Suprapubic skin (tissue), 4 donors: ENCODE measurements at regions not wholly inside any gene's neighbourhood (a gene's known extent, or its start where the extent isn't known, plus 50 kb on each side); places are given as distances from the start of the nearest gene placed in this dataset.

ENCODE experiments used
- DNase-seq, 2 donors: peaks; one replicate each; pipeline ENCODE4 v3.0.0-alpha.2; 2019; ENCODE audit warnings: low spot score in 2 of 2
- H3K27ac ChIP-seq: fragments of 200-600 bp; sonication (generic); one replicate; pipeline ENCODE4 v1.5.1; 2019
- H3K27me3 ChIP-seq: fragments of 200-600 bp; sonication (generic); one replicate; pipeline ENCODE4 v1.5.1; 2019
- H3K36me3 ChIP-seq: fragments of 200-600 bp; sonication (generic); one replicate; pipeline ENCODE4 v1.5.1; 2019
- H3K4me1 ChIP-seq: fragments of 200-600 bp; sonication (generic); one replicate; pipeline ENCODE4 v1.5.1; 2019
- H3K4me3 ChIP-seq: fragments of 200-600 bp; sonication (generic); one replicate; pipeline ENCODE4 v1.5.1; 2019; ENCODE audit warnings: mild to moderate bottlenecking
- H3K9me3 ChIP-seq: fragments of 200-600 bp; sonication (generic); one replicate; pipeline ENCODE4 v1.5.1; 2019
- EP300 ChIP-seq: sonication (generic); formaldehyde crosslinking; IDR thresholded peaks from one replicate; pipeline ENCODE4 v1.6.1; 2017; ENCODE audit warnings: antibody characterized with exemption
- POLR2A ChIP-seq, 2 donors: fragments of 450-650 bp; IDR thresholded peaks; one replicate each; pipeline ENCODE4 v1.6.1; 2017; ENCODE audit warnings: antibody characterized with exemption in 2 of 2, mild to moderate bottlenecking in 2 of 2, moderate library complexity in 2 of 2
- POLR2AphosphoS5 ChIP-seq, 3 donors: sonication (generic); formaldehyde crosslinking; IDR thresholded peaks; one replicate each; pipeline ENCODE4 v1.6.1; 2017; ENCODE audit warnings: antibody characterized with exemption in 3 of 3
- WGBS: methylation state at CpG from one replicate; pipeline ENCODE4 v1.1.5; 2018; 5-methylcytosine and 5-hydroxymethylcytosine counted together
- TF ChIP-seq, protein P1 (sequence below), 2 donors: fragments of 200-600 bp in 1 of 2; fragments of 450-650 bp in 1 of 2; sonication (generic) in 1 of 2; IDR thresholded peaks; one replicate each; pipeline ENCODE4 v1.5.1; 2016 to 2019; ENCODE audit warnings: antibody characterized with exemption in 2 of 2, mild to moderate bottlenecking in 1 of 2, moderate library complexity in 1 of 2

DNA sequence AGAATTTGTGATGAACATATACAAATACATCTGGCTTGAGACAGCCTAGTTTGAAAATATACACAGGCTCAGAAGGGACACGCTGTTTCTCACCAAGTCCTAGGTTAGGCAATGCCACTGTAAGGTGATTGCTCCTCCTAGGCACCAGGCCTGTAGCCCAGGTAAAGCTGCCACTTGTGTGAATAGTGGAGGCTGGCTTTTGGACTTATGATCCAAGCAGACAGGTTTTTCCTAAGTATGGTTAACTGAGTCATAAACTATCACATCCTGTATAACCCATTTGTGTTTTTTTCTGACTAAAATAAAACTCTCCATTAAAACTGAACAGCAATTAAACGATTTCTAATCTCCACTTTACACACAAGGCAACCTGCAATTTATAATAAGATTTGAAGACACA is 81.0 kb downstream of the SEMA4F start:
- no peaks in the 10 kb centered on the region for H3K9me3 ChIP-seq
- H3K4me3 ChIP-seq, result no peak overlapping the region
- peaks cover 7% of the 10 kb centered on the region for H3K4me1 ChIP-seq
- no peak for DNase-seq
- no peaks in the 10 kb centered on the region for H3K27me3 ChIP-seq
- 49% methylated on average over 2 of the region's 2 CpGs for WGBS
- no peak overlapping the region for H3K27ac ChIP-seq
- H3K36me3 ChIP-seq, result no peaks in the 10 kb centered on the region
- TF ChIP-seq, protein P1, sequence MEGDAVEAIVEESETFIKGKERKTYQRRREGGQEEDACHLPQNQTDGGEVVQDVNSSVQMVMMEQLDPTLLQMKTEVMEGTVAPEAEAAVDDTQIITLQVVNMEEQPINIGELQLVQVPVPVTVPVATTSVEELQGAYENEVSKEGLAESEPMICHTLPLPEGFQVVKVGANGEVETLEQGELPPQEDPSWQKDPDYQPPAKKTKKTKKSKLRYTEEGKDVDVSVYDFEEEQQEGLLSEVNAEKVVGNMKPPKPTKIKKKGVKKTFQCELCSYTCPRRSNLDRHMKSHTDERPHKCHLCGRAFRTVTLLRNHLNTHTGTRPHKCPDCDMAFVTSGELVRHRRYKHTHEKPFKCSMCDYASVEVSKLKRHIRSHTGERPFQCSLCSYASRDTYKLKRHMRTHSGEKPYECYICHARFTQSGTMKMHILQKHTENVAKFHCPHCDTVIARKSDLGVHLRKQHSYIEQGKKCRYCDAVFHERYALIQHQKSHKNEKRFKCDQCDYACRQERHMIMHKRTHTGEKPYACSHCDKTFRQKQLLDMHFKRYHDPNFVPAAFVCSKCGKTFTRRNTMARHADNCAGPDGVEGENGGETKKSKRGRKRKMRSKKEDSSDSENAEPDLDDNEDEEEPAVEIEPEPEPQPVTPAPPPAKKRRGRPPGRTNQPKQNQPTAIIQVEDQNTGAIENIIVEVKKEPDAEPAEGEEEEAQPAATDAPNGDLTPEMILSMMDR (IDR thresholded peaks at IDR 0.05), result no peak
- TF ChIP-seq EP300 (no peak), POLR2AphosphoS5 (IDR thresholded peaks at IDR 0.05) (no peak), POLR2A (IDR thresholded peaks at IDR 0.05) (no peak)

- no peak overlapping the region for H3K4me3 ChIP-seq
- peaks cover 13% of the 10 kb centered on the region for H3K4me1 ChIP-seq
- 45% methylated on average over 3 of the region's 3 CpGs for WGBS
- no peak overlapping the region for H3K27ac ChIP-seq
- TF ChIP-seq EP300 (no peak), POLR2A (IDR thresholded peaks at IDR 0.05) (no peak), POLR2AphosphoS5 (IDR thresholded peaks at IDR 0.05) (no peak)
- TF ChIP-seq, protein P1 (IDR thresholded peaks at IDR 0.05), result no peak
- H3K36me3 ChIP-seq, result no peaks in the 10 kb centered on the region
- no peak for DNase-seq
- no peaks in the 10 kb centered on the region for H3K27me3 ChIP-seq
- H3K9me3 ChIP-seq, result no peaks in the 10 kb centered on the region
These were observed 81.5 kb downstream of the SEMA4F start for GRCh38 chr2:74735564-74735963.

DNA sequence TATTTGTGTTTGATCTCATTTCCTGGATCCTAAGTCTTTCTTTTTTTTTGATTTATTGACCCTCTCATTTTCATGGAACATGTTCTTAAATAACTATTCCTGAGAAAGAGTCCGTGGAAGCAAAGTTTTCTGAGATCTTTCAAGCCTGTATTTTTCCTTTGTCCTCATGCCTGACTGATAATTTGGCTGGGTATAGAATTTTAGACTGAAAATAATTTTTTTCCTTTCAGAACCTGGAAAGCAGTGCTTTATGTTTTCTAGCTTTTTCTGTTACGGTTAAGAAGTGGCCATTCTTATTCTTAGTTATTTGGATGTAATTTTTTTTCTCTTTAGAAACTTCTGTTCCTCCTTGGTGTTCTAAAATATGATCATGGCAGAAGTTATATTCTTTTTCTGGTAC is 82.5 kb downstream of the SEMA4F start:
- Histone ChIP-seq H3K36me3 (no peaks in the 10 kb centered on the region), H3K27ac (no peak overlapping the region), H3K27me3 (no peaks in the 10 kb centered on the region), H3K9me3 (no peaks in the 10 kb centered on the region), H3K4me3 (no peak overlapping the region), H3K4me1 (peaks cover 23% of the 10 kb centered on the region)
- DNase-seq, result no peak
- 83% methylated on average over 2 of the region's 2 CpGs for WGBS
- TF ChIP-seq POLR2A (IDR thresholded peaks at IDR 0.05) (no peak), POLR2AphosphoS5 (IDR thresholded peaks at IDR 0.05) (no peak), EP300 (no peak)
- TF ChIP-seq, protein P1 (IDR thresholded peaks at IDR 0.05), result no peak

DNA sequence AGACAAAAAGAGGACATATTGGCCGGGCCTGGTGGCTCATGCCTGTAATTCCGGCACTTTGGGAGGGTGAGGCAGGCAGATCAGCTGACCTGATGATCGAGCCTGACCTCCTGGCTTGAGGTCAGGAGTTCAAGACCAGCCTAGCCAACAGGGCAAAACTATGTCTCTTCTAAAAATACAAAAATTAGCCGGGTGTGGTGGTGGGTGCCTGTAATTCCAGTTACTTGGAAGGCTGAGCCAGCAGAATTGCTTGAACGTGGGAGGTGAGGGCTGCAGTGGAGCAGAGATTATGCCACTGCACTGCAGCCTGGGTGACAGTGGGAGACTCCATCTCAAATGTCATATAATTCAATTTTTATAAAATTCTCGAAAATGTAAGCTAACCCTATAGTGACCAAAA is 84.5 kb downstream of the SEMA4F start:
- peaks cover 34% of the 10 kb centered on the region for H3K4me1 ChIP-seq
- WGBS, result 41% methylated on average over 6 of the region's 6 CpGs
- no peaks in the 10 kb centered on the region for H3K36me3 ChIP-seq

DNA sequence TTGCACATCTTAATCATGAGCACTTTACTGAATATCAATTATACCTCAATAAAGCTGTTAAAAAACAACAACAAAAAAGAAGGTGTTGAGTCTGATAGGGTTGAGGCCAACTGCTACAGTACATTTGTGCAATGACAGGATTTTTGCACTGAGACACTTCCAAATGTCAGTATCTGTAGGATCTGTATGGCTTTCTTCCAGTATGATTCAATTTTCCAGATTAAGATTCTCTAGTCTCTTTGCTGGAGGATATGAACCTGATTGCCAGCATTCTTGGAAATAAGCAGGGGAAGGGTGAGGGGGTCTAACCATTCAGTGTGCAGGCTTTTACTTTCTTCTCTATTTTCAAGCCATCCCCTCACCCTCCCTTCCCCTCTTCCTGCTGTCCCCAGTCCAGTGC is 85.1 kb downstream of the SEMA4F start:
- Histone ChIP-seq H3K9me3 (no peaks in the 10 kb centered on the region), H3K4me1 (peaks cover 34% of the 10 kb centered on the region), H3K4me3 (no peak overlapping the region), H3K36me3 (no peaks in the 10 kb centered on the region), H3K27ac (no peak overlapping the region), H3K27me3 (no peaks in the 10 kb centered on the region)
- TF ChIP-seq, protein P1 (IDR thresholded peaks at IDR 0.05), result no peak
- TF ChIP-seq POLR2AphosphoS5 (IDR thresholded peaks at IDR 0.05) (no peak), POLR2A (IDR thresholded peaks at IDR 0.05) (no peak), EP300 (no peak)
- no peak for DNase-seq

More for the DNA sequence above, 84.5 kb downstream of the SEMA4F start:
- DNase-seq, result no peak
- Histone ChIP-seq H3K4me3 (no peak overlapping the region), H3K9me3 (no peaks in the 10 kb centered on the region), H3K27me3 (no peaks in the 10 kb centered on the region), H3K27ac (no peak overlapping the region)
- TF ChIP-seq EP300 (no peak), POLR2A (IDR thresholded peaks at IDR 0.05) (no peak), POLR2AphosphoS5 (IDR thresholded peaks at IDR 0.05) (no peak)
- TF ChIP-seq, protein P1 (IDR thresholded peaks at IDR 0.05), result no peak
